Vagina (tissue), 2 donors: ENCODE measurements at regions not wholly inside any gene's neighbourhood (a gene's known extent, or its start where the extent isn't known, plus 50 kb on each side); places are given as distances from the start of the nearest gene placed in this dataset.

Experiments used
- DNase-seq, 2 donors: peaks; one replicate each; pipeline ENCODE4 v3.0.0-alpha.2; 2017; ENCODE audit errors: extremely low spot score in 2 of 2
- H3K27ac ChIP-seq: fragments of 200-600 bp; sonication (generic); one replicate; pipeline ENCODE4 v1.5.1; 2019
- H3K27me3 ChIP-seq: fragments of 200-600 bp; sonication (generic); one replicate; pipeline ENCODE4 v1.5.1; 2019
- H3K36me3 ChIP-seq, 2 donors: fragments of 200-600 bp; sonication (generic); one replicate each; pipeline ENCODE4 v1.5.1; 2017 to 2019
- H3K4me1 ChIP-seq: fragments of 200-600 bp; sonication (generic); one replicate; pipeline ENCODE4 v1.5.1; 2019
- H3K4me3 ChIP-seq, 2 donors: fragments of 200-600 bp; sonication (generic); 1 replicate in 1 of 2; 2 replicates in 1 of 2; pipeline ENCODE4 v1.5.1; 2016 to 2019
- H3K9me3 ChIP-seq: fragments of 200-600 bp; sonication (generic); one replicate; pipeline ENCODE4 v1.5.1; 2019
- CTCF ChIP-seq, 3 experiments: fragments of 450-650 bp in 2 of 3; fragments of 200-600 bp in 1 of 3; sonication (generic) in 1 of 3; IDR thresholded peaks; one replicate each; pipeline ENCODE4 v1.5.1; 2017 to 2019; ENCODE audit warnings: antibody characterized with exemption in 3 of 3, mild to moderate bottlenecking in 2 of 3, moderate library complexity in 2 of 3
- POLR2A ChIP-seq, 2 donors: fragments of 450-650 bp; IDR thresholded peaks; one replicate each; pipeline ENCODE4 v1.6.1; 2017; ENCODE audit warnings: antibody characterized with exemption in 2 of 2, mild to moderate bottlenecking in 2 of 2, moderate library complexity in 2 of 2
- POLR2AphosphoS5 ChIP-seq, 2 donors: sonication (generic); formaldehyde crosslinking; IDR thresholded peaks; one replicate each; pipeline ENCODE4 v1.9.0; 2017; ENCODE audit warnings: antibody characterized with exemption in 2 of 2, mild to moderate bottlenecking in 2 of 2, low read depth in 1 of 2; ENCODE audit not compliant: insufficient read depth in 1 of 2
- intact Hi-C: fragments of 100-400 bp; cut with DNase I; formaldehyde crosslinking; loops from one replicate; pipeline ENCODE4 v1.15.1; 2023

- Histone ChIP-seq H3K4me3 (no peak overlapping the region), H3K36me3 (no peaks in the 10 kb centered on the region), H3K27ac (no peak overlapping the region), H3K9me3 (no peaks in the 10 kb centered on the region), H3K4me1 (no peaks in the 10 kb centered on the region), H3K27me3 (no peaks in the 10 kb centered on the region)
- intact Hi-C loops, result no loop called here
- DNase-seq, result no peak
- TF ChIP-seq POLR2A (IDR thresholded peaks at IDR 0.05), result no peak
- no peak for TF ChIP-seq CTCF (IDR thresholded peaks at IDR 0.05)
- no peak for TF ChIP-seq POLR2AphosphoS5 (IDR thresholded peaks at IDR 0.05; ENCODE audit: insufficient read depth in 1 of 2, low read depth in 1 of 2)
Observed at GRCh38 chr19:30648866-30649862, 277.0 kb downstream of the ZNF536 start.

GRCh38 chr19:30647891-30648720, 275.9 kb downstream of the ZNF536 start:
- H3K9me3 ChIP-seq, result no peaks in the 10 kb centered on the region
- H3K27ac ChIP-seq, result no peak overlapping the region
- intact Hi-C loops, result no loop called here
- no peak overlapping the region for H3K4me3 ChIP-seq
- DNase-seq, result no peak
- H3K4me1 ChIP-seq, result no peaks in the 10 kb centered on the region
- TF ChIP-seq POLR2AphosphoS5 (IDR thresholded peaks at IDR 0.05; ENCODE audit: insufficient read depth in 1 of 2, low read depth in 1 of 2) (no peak), CTCF (IDR thresholded peaks at IDR 0.05) (no peak), POLR2A (IDR thresholded peaks at IDR 0.05) (no peak)
- H3K36me3 ChIP-seq, result no peaks in the 10 kb centered on the region
- H3K27me3 ChIP-seq, result no peaks in the 10 kb centered on the region

- no peaks in the 10 kb centered on the region for H3K9me3 ChIP-seq
- H3K36me3 ChIP-seq, result no peaks in the 10 kb centered on the region
- no peaks in the 10 kb centered on the region for H3K27me3 ChIP-seq
- no peak for DNase-seq
- no peak overlapping the region for H3K27ac ChIP-seq
- intact Hi-C loops, result no loop called here
- TF ChIP-seq POLR2AphosphoS5 (IDR thresholded peaks at IDR 0.05; ENCODE audit: insufficient read depth in 1 of 2, low read depth in 1 of 2) (no peak), POLR2A (IDR thresholded peaks at IDR 0.05) (no peak), CTCF (IDR thresholded peaks at IDR 0.05) (no peak)
- H3K4me3 ChIP-seq, result no peak overlapping the region
- H3K4me1 ChIP-seq, result no peaks in the 10 kb centered on the region
Observed at GRCh38 chr19:30646806-30647205, 274.6 kb downstream of the ZNF536 start.

GRCh38 chr19:30645946-30646577, 273.9 kb downstream of the ZNF536 start:
- H3K4me1 ChIP-seq, result no peaks in the 10 kb centered on the region
- no peak for DNase-seq
- intact Hi-C loops, result no loop called here
- no peak overlapping the region for H3K27ac ChIP-seq
- H3K36me3 ChIP-seq, result no peaks in the 10 kb centered on the region
- TF ChIP-seq POLR2A (IDR thresholded peaks at IDR 0.05) (no peak), CTCF (IDR thresholded peaks at IDR 0.05) (no peak), POLR2AphosphoS5 (IDR thresholded peaks at IDR 0.05; ENCODE audit: insufficient read depth in 1 of 2, low read depth in 1 of 2) (no peak)
- H3K4me3 ChIP-seq, result no peak overlapping the region
- H3K9me3 ChIP-seq, result no peaks in the 10 kb centered on the region
- no peaks in the 10 kb centered on the region for H3K27me3 ChIP-seq
